Sigmoid colon (tissue), 3 donors: ENCODE measurements at regions not wholly inside any gene's neighbourhood (a gene's known extent, or its start where the extent isn't known, plus 50 kb on each side); places are given as distances from the start of the nearest gene placed in this dataset.

Experiments used
- CTCF ChIP-seq, 4 experiments: fragments of 450-650 bp in 3 of 4; fragments of 200-600 bp in 1 of 4; IDR thresholded peaks; one replicate each; pipeline ENCODE4 v1.5.1; 2016 to 2019; ENCODE audit warnings: antibody characterized with exemption in 4 of 4, mild to moderate bottlenecking in 3 of 4, moderate library complexity in 2 of 4
- POLR2A ChIP-seq, 2 donors: fragments of 450-650 bp; IDR thresholded peaks; one replicate each; pipeline ENCODE4 v1.6.1; 2016; ENCODE audit warnings: antibody characterized with exemption in 2 of 2, mild to moderate bottlenecking in 2 of 2, moderate library complexity in 2 of 2

GRCh38 chr3:24545887-24546286 is 51.2 kb upstream of the THRB start:
- TF ChIP-seq POLR2A (IDR thresholded peaks at IDR 0.05) (no peak), CTCF (IDR thresholded peaks at IDR 0.05) (no peak)
